ENCODE measurements at regions not wholly inside any gene's neighbourhood (a gene's known extent, or its start where the extent isn't known, plus 50 kb on each side); places are given as distances from the start of the nearest gene placed in this dataset.

- no peak for DNase-seq
- H3K27ac Mint-ChIP-seq, result no peak overlapping the region
- H3K4me1 Mint-ChIP-seq (ENCODE audit: low read depth), result no peaks in the 10 kb centered on the region
- peaks cover 3% of the 10 kb centered on the region for H3K27me3 Mint-ChIP-seq (ENCODE audit: insufficient read depth)
- H3K9me3 Mint-ChIP-seq, result peaks cover 22% of the 10 kb centered on the region
- no peak for TF ChIP-seq CTCF (IDR thresholded peaks at IDR 0.05)
- H3K4me3 Mint-ChIP-seq, result no peak overlapping the region
- H3K36me3 Mint-ChIP-seq (ENCODE audit: low read depth), result no peaks in the 10 kb centered on the region
Measured at GRCh38 chr7:26029911-26030310, 122.1 kb upstream of the NFE2L3 start.

GRCh38 chr7:26034391-26034790, 117.6 kb upstream of the NFE2L3 start:
- H3K4me1 Mint-ChIP-seq (ENCODE audit: low read depth), result no peaks in the 10 kb centered on the region
- H3K4me3 Mint-ChIP-seq, result no peak overlapping the region
- H3K9me3 Mint-ChIP-seq, result peaks cover 19% of the 10 kb centered on the region; the same call in 1 of the 2 replicates
- TF ChIP-seq CTCF (IDR thresholded peaks at IDR 0.05), result no peak
- no peaks in the 10 kb centered on the region for H3K27me3 Mint-ChIP-seq (ENCODE audit: insufficient read depth)
- no peaks in the 10 kb centered on the region for H3K36me3 Mint-ChIP-seq (ENCODE audit: low read depth)
- H3K27ac Mint-ChIP-seq, result no peak overlapping the region
- no peak for DNase-seq

GRCh38 chr7:26035552-26035951, 116.4 kb upstream of the NFE2L3 start:
- no peaks in the 10 kb centered on the region for H3K4me1 Mint-ChIP-seq (ENCODE audit: low read depth)
- H3K27ac Mint-ChIP-seq, result no peak overlapping the region
- TF ChIP-seq CTCF (IDR thresholded peaks at IDR 0.05), result no peak
- H3K36me3 Mint-ChIP-seq (ENCODE audit: low read depth), result no peaks in the 10 kb centered on the region
- H3K9me3 Mint-ChIP-seq, result peaks cover 26% of the 10 kb centered on the region; the same call in 1 of the 2 replicates
- H3K4me3 Mint-ChIP-seq, result no peak overlapping the region
- DNase-seq, result no peak
- H3K27me3 Mint-ChIP-seq (ENCODE audit: insufficient read depth), result no peaks in the 10 kb centered on the region

GRCh38 chr7:26036092-26036491, 115.9 kb upstream of the NFE2L3 start:
- Mint-ChIP-seq H3K4me3 (no peak overlapping the region), H3K4me1 (ENCODE audit: low read depth) (no peaks in the 10 kb centered on the region), H3K9me3 (peaks cover 27% of the 10 kb centered on the region; the same call in 1 of the 2 replicates), H3K27me3 (ENCODE audit: insufficient read depth) (no peaks in the 10 kb centered on the region), H3K36me3 (ENCODE audit: low read depth) (no peaks in the 10 kb centered on the region), H3K27ac (no peak overlapping the region)
- DNase-seq, result no peak
- no peak for TF ChIP-seq CTCF (IDR thresholded peaks at IDR 0.05)

- no peak for DNase-seq
- Mint-ChIP-seq H3K4me3 (no peak overlapping the region), H3K9me3 (peaks cover 27% of the 10 kb centered on the region), H3K27ac (no peak overlapping the region), H3K4me1 (ENCODE audit: low read depth) (no peaks in the 10 kb centered on the region), H3K36me3 (ENCODE audit: low read depth) (no peaks in the 10 kb centered on the region), H3K27me3 (ENCODE audit: insufficient read depth) (no peaks in the 10 kb centered on the region)
- no peak for TF ChIP-seq CTCF (IDR thresholded peaks at IDR 0.05)
Measured at GRCh38 chr7:26038201-26038990, 113.6 kb upstream of the NFE2L3 start.

All from HFFc6 (cell line).